DMS53 (cell line): ENCODE measurements at regions not wholly inside any gene's neighbourhood (a gene's known extent, or its start where the extent isn't known, plus 50 kb on each side); places are given as distances from the start of the nearest gene placed in this dataset.

Experiments
- DNase-seq: peaks from one replicate; lab custom pipeline; 2025; lab: John Stamatoyannopoulos, UW

DNA sequence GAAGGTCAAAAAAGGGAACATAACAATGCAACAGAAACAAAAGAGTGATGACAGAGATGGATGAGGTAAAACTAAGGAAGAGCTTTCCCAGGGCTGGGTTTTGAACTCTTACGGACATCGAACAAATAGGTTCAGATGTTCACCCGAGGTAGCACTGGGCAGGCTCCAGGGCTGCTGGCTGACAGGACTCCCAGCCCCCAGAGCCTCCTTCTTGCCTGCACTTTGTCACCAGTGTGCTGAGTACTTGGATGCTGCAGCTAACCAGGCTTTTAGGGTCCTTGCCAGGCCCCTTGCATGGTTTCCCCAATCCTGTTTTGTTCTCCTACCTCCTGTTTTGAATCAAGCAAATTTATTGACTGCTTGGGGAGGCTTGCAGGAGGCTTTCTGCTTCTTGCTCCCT, 322.9 kb downstream of the DYSF start:
- DNase-seq: no peak

DNA sequence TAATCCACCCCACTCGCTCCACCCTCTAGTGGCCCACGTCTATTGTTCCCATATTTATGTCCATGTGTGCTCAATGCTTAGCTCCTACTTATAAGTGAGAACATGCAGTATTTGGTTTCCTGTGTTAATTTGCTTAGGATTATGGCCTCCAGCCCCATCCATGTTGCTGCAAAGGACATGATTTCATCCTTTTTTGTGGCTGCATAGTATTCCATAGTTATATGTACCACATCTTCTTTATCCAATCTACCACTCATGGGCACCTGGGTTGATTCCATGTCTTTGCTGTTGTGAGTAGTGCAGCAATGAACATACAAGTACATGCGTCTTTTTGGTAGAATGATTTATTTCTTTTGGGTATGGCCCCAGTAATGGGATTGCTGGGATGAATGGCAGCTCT, 319.9 kb downstream of the DYSF start:
- DNase-seq: no peak

DNA sequence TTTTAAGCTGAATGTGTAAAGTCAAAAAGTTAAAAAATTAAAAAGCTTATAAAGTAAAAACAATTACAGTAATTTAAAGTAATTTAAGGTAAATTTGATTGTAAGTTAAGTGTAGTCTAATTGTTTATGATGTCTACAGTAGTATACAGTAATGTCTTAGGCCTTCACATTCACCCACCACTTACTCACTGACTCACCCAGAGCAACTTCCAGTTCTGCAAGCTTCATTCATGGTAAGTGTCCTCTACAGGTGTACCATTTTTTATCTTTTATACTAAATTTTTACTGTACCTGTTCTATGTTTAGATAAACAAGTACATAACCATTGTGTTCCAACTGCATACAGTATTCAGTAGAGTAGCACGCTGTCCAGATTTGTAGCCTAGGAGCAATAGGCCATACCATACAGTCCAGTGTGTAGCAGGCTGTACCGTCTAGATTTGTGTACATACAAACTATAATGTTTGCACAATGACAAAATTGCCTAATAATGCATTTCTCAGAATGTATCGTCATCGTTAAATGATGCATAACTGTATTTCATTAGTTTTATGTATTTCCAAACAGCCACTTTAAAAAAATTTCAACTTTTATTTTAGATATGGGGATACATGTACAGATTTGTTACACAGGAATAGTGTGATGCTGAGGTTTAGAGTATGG, 319.3 kb downstream of the DYSF start:
- DNase-seq: no peak

DNA sequence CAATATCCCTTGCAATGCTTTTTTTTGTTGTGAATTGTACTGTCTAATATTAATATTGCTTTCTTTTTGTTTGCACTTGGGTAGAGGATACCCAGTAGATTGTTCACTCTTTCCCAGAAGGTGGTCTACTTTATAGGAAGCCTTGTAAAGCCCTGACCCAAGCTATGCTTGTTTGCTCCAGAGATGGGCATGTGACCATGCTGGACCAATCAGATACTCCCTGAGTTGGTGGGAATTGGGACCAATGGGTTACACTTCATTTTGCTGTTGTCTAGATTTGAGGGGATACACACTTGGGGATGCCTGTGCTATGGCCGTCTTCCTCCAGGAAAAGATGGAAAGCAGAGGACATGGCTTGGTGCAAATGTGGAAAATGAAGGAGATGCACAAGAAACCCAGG, 314.3 kb downstream of the DYSF start:
- DNase-seq: no peak

DNA sequence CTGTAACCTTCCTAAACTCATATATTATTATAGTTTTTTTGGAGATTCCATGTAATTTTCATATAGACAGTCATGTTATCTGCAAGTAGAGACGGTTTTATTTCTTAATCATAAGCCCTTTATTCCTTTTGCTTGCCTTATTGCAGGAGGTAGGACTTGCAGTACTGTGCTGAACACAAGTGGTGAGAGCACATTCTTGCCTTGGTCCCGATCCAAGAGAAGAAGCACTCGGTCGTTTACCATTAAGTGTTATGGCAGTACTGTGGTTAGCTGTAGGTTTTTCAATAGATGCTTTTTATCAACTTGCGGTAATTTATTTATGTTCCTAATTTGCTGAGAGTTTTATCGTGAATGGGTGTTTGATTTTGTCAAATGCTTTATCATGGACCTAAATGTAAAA, 305.7 kb downstream of the DYSF start:
- DNase-seq: no peak

DNA sequence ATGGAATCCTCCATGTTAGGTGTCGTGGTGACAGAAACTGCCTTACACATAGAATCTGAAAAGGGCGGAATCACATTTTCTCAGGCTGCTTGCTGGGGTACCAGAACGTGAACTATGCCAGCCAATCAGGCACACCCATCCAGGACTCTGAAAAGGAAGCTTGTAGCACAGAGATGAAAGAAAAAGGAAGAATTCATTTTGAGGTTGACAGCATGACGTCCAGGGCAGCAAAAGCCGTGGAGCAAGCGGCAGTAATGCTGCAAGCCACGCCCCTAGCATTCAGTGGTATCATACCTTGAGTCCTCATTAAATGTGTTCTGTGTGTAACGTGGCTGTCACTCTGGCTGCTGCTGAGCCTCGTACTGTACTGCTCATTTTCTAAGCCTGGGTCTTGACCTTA, 304.0 kb downstream of the DYSF start:
- no peak for DNase-seq

DNA sequence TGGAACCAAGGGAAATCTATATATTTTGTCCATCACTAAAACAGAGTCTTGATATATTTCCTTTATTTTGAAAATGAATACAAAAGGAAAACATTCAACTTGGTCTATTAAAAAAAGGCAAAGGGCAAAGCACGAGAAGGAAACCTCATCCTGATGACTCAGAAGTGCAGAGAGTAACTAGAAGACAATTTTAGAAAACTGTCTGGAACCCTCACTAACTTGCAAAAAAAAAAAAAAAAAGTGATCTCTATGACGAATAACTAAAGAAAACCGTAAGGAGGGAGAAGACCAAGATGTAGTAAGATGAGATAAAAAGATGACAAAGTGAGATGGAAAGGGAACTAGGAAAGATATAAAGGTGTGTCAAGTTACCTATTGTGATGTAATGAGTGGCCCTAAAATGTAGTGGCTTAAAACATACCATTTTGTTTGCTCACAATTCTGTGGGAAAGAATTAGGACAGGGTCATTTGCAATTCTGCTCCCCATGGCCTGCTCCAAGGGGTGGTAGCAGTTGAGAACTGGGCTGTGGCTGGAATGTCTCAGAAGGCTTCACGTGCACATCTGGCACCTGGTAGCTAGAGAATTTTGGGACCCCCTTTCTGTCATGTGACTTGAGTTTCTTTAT, 303.0 kb downstream of the DYSF start:
- DNase-seq: no peak

DNA sequence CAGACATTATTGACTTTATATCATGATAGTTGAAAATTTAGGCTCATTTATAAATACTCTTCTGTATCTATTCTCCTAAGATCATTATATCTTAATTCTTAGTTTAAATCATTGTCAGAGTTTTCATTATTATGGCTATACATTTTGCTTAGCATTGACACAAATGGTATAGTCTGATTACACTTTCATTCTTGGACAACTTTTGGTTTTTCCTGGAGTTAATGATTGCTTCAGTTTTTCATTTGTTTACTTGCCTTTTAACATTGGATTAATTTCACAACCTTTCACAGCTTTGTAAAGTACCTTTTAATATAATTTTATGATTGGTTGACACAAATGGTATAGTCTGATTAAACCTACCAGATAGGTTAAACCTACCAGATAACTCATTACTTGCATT, 298.2 kb downstream of the DYSF start:
- DNase-seq: no peak

DNA sequence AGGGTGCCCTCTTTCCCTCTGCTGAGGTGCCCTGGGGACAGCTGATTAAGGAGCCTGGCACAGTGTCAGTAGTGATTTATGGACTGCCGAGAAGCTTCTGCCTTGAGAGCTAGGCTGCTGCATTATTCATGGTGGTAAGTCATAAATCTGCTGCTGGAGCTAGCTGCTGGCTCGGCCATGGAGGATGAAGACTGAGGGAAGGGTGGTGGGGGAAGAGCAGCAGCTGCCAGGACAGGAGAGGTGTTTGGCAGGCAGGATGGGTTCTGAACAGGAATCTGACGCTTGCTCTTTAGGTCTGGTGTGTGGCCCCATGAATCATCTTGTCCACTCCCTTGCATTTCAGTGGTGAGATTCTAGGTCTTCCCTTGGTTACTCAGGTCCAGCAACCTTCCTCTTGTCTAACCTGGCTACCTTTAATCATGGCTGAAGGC, 296.3 kb downstream of the DYSF start:
- DNase-seq: no peak

DNA sequence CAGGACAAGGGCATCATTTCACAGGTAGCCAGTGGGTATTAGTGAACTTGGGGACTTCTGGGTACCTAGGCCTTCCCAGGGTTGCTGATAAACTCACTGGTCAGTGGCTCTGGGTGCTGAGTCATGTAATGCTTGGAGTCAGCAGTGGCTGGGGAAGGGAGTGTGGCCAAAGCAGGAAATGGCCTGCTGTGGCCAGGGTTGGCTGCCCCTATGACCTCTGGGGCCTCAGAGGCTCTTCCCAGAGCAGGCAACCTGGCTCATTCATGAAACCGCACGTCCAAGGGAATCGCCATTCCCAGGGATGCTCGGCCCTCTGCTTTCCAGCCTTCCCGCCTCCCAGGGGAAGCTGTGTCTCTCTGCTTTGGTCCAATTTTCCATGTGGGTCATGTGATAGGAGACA, 294.9 kb downstream of the DYSF start:
- peak; percentile 12 for DNase-seq

DNA sequence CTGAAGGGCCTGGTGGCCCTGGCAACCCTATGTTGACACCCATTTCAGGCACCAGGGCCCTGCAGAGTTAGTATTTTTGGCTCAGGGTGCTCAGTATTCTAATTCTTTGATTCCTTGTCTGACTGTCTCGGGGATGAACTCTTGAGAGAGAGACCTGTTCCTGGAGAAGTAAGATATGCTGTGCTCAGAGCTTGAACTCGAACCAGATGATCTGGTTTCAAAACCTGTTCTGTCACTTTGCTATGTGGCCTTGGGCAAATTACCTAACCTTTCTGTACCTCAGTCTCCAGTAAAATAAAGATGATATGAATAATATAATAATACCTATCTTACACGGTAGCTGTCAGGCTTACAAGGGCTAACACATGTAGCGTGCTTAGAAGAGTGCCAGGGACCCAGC, 294.2 kb downstream of the DYSF start:
- DNase-seq: peak; percentile 61

DNA sequence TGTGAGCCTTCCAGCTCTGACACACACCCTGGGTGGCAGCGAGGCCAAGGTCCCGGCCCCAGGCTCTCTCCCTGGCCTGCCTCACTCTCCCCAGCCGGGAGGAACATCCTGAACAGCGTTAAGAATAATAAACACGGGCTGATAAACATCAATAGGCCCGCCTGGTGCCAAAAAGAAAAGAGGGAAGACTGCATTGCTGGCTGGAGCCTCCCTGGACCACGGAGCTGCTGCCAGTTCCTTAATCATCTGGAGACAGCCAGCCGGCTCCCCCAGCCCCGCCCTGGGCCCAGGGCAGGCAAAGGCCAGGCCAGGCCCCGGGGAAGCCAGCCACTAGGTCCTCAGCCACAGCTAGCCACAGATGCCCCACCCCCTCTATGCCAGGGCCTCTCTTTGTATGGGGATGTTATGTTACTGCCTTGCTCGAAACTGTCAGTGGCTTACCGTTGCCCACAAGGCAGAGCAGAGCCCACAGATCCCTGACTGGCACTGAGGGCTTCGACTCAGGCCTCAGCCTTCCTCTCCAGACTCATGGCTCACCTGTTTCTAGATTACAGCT, 293.7 kb downstream of the DYSF start:
- DNase-seq: no peak

DNA sequence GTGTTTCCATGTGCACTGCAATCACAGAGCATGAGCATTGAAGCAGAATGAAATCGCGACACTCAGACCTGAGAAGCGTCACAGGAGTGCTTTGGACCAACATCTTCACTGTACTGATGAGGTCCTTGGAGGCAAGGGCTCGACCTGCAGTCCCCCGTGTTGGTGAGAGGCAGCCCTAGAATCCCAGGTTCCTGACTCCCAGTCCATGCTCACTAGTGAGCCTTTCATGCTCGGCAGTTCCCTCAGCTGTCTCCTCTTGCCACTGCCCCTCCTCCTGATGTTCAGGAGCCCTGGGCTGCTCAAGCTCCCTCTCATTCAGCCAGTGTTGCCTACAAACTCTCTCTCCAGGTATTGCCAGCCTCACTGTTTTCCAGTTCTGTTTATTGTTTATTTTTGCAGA, 291.4 kb downstream of the DYSF start:
- no peak for DNase-seq

DNA sequence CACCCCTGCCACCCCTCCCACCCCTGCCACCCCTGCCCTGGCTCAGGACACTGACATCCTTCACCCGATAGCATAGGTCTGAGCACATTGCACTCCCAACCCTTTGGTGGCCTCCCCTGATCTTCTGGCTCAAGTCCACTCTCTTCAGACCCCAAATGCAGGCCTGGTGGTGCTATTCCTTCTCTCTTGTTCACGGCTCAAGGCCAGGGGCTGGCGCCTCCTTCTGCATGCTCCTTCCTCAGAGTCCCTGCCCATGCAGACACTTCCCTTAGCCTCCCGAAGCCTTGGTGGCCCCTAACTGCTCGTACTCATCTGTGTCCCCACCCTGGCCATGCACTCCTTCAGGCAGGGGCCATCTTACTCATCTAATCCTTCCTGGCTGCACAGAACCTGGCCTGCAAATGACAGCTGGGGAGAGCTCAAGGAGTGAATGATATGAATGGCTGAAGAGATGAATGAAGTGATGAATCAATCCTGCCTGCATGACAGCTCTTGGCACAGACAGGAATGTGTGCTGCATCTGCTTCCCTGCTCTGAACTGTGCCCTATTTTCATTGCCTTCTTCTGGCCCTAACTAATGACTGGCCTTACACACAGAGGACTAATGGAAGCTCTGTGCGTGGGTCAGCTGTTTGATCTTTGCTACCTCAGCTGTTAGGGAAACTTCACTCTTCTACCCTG, 290.8 kb downstream of the DYSF start:
- DNase-seq: no peak

DNA sequence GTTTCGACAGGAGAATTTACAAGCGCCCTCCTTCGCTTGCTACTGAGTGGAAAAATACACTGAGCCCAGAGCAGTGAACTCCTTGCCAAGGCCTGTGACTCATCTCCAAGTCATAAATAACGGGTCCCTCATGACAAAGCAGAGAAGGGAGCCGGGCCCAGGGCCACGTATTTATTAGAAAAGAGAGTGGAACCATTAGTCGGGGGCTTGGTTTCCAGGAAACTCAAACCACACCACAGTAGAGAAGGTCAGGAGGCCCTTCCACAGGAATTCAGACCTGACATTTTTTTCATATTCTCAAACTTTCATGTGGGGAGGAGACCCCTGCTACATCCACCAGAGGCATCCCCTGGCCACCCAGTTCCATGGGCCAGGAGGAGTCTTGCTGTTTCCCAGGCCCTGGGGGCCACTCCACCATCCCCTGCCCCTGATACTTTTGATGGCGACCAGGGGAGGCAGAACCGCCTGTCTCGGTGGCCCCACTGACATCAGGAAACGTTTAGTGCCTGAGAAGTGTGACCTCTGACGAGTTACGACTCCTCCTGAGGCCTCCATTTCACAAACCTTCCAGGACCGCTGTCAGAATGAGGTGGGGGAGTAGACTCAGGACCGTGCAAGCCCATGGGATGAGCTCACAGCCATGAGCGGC, 289.7 kb downstream of the DYSF start:
- DNase-seq: peak; percentile 20

DNA sequence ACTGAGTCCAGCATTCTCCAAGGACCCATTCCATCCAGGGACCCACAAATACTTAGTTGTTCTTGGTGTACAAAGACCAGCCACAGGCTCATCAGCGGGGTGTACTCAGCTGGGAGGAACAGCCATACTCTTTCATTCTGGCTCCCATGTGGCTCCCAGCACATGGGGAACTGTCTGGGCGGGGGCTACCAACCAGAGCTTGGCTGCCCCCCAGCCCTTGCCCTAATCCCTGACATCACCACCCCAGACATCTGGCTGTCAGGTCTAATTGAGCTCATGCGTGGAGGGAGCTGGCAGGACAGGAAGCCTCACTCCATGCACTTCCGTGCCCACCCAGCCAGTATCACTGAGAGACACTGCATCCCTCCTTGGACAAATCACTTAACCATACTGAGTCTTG, 283.6 kb downstream of the DYSF start:
- DNase-seq: peak; percentile 42

DNA sequence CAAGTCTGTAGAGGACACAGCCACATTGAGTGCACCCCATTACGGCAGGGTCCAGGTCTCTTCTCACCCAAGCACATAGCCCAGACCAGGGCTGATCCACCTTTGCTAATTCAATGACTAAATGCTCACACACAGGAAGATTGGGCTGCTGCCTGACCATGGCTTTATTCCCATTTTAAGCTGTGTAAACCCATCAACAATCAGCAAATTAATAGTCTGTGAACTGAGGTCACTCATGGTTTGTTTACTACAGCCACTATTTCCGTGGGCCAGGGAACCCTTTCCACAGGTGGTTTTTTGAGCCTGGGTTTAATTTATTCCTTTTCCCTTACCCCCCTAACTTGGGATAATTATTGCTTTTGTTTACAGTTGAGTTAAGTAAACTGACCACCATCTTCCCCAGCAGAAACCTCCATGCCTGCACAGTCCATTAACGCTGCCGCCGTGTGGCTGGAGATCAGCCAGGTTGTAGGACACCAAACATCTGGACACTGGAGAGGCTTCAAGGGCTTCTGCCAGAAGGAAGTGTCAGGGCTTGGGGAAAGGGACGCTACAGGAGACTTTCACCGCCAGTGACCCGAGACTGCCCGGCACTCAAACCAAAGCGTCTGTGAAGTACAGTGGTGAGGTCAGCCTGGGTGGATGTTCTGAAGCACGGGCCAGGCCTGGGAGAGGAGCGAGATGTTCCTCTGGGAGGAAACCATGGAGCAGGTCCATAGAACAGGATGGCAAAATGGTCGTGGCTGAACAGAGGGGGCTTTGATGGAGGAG, 282.9 kb downstream of the DYSF start:
- peak; percentile 86 for DNase-seq
